Inflammatory macrophage treated with lipopolysaccharide for 1 hour (primary cell): ENCODE measurements at regions not wholly inside any gene's neighbourhood (a gene's known extent, or its start where the extent isn't known, plus 50 kb on each side); places are given as distances from the start of the nearest gene placed in this dataset.

ENCODE experiments used
- DNase-seq, 2 donors: peaks; one replicate each; pipeline ENCODE4 v3.0.0-alpha.2; 2020 to 2022

- DNase-seq: no peak
These were observed 1002.2 kb upstream of the FLRT2 start for GRCh38 chr14:84527706-84528105.

DNA sequence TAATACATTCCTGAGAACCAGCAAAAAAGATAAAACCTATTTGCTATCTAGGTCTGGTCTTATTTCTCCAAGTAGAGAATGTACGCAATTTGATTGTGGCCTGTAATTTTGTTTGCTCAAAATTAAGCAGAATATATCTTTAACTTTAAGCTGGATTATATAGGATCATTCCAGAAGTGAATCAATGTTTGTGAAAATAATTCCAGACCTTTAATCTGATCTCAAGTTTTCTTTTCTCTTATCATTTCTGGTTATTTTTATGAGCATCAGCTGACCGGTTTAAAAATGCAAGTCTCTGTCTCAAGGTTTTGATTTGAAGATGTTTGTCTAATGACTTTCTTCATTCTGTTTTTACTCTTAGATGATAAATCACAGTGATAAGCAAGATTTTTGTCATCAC lies 997.9 kb upstream of the FLRT2 start:
- DNase-seq: no peak

GRCh38 chr14:84533181-84533725 lies 996.7 kb upstream of the FLRT2 start:
- no peak for DNase-seq

GRCh38 chr14:84533791-84534190 lies 996.2 kb upstream of the FLRT2 start:
- no peak for DNase-seq

DNA sequence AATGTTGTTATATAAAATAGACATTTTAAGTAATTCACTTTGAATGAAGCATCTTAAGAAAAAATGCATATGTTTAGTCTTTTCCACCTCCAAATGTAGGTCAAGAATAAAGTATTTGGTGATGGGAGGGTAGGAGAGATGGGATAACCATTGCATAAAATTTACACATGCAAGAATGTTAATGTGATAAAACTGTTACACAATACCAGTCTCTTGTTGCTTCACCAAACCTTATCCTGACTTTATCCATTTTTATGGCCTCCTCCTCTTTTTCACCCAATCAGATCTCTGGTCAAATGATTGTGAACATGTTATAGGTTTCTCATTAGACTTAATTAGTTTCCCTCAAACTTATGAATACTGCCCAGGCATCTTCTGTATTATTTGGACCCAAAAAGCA lies 994.5 kb upstream of the FLRT2 start:
- DNase-seq: no peak

GRCh38 chr14:84535976-84536375 lies 994.0 kb upstream of the FLRT2 start:
- DNase-seq: no peak

GRCh38 chr14:84541018-84541417 lies 988.9 kb upstream of the FLRT2 start:
- no peak for DNase-seq

- DNase-seq: no peak
These were observed 986.1 kb upstream of the FLRT2 start for GRCh38 chr14:84543859-84544258.

GRCh38 chr14:84544486-84545131 lies 985.3 kb upstream of the FLRT2 start:
- DNase-seq: no peak

GRCh38 chr14:84546236-84546635 lies 983.7 kb upstream of the FLRT2 start:
- DNase-seq: no peak

DNA sequence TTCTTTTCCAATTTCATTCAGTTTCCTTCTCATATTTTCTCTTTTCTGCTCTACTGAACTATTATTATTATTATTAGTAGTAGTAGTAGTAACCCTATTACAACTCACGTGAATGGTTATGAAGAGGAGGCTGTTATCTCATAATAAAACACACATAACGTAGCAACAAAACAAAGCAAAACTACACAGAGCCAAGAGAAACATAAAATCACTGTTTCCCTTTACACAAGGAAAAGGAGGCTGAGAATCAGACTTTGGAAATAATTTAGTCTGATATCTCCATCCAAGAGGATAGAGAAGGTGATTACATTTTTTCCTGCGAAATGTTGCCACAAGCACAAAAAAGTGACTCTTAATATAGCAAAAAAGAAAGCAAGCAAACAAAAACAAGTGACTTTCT lies 975.8 kb upstream of the FLRT2 start:
- DNase-seq: no peak

- DNase-seq: no peak
These were observed 974.5 kb upstream of the FLRT2 start for GRCh38 chr14:84555493-84555892.

GRCh38 chr14:84566109-84566508 lies 963.8 kb upstream of the FLRT2 start:
- no peak for DNase-seq

DNA sequence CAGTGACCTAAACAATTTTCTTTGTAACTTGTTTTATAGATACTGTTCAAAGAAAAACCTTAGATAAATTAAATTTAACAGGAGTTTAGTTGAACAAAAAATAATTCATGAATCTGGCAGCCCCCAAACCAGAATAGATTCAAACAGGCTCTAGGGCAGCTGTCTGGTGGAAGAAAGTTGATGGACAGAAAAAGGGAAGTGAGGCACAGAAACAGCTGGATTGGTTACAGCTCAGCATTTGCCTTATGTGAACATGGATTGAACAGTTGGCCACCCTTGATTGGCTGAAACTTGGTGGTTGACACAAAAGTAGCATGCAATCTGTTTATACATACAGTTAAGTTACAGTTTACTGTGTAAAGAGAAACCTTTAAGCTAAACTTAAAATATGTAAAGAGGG lies 954.3 kb upstream of the FLRT2 start:
- no peak for DNase-seq

DNA sequence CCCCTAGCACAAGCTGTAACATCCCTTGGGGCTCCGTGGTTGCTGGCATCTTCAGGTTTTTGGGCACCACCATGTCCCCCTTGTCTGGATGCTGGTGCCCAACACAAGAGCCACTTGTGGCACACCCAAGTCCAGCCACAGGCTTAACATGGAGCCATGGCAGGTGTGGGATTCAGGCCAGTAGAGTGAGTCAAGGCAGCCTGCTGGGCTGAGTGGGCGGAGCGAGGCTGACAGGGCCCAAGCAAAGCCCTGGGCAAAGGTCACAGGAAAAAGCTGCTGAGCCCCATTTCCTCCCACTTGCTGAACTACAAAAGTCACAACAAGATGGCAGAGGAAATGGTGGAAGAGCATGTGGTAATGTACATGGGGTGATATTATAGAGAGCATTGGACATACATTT lies 950.7 kb upstream of the FLRT2 start:
- DNase-seq: no peak

- no peak for DNase-seq
These were observed 948.9 kb upstream of the FLRT2 start for GRCh38 chr14:84581041-84581440.

DNA sequence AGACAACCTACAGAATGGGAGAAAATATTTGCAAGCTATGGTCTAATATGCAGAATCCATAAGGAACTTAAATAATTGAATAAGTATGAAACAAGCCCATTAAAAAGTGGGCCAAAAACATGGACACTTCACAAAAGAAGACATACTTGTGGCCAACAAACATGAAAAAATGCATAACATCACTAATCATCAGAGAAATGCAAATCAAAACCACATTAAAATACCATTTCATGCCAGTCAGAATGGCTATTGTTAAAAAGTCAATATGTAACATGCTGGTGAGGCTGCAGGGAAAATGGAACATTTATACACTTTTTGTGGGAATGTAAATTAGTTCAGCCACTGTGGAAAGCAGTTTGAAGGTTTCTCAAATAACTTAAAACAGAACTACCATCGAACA lies 945.4 kb upstream of the FLRT2 start:
- no peak for DNase-seq

- no peak for DNase-seq
These were observed 938.0 kb upstream of the FLRT2 start for GRCh38 chr14:84591827-84592445.

DNA sequence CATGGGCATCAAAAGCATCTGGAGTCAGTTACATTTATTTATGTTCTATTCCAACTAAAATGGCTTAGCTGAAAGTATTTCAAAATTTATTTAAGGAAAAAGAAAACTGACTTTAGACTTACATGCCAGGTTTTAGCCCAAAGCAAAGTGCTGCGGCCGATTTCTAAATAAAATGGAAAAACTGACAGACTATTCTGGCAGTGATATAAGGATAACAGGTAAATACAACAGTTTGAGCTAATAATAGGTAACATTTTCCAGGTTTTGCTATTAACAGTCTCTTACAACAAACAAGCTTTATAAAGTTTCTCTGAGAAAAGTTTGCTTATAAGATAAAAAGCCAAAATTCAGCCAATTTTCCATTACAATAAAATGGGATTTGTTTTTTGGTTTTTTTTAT lies 937.2 kb upstream of the FLRT2 start:
- DNase-seq: no peak

- no peak for DNase-seq
These were observed 919.9 kb upstream of the FLRT2 start for GRCh38 chr14:84610086-84610485.

DNA sequence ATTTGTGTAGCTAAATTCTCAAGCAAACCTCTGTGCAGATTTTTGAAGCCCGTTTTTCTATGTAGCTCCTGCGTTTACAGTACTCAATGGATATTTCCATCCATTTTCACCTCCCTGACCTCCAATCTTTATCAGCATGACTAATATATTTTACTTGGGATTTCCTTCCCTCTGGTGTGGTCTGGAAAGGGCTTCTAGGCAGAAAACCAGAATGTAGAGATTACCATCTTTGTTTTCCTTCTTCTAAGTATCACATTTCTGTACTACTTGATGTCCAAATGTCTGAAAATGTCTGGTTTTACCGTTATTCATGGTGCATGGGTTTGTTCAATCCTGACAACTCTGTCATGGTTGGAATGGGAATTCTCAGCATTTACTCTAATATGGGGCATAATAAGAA lies 907.6 kb upstream of the FLRT2 start:
- DNase-seq: no peak

DNA sequence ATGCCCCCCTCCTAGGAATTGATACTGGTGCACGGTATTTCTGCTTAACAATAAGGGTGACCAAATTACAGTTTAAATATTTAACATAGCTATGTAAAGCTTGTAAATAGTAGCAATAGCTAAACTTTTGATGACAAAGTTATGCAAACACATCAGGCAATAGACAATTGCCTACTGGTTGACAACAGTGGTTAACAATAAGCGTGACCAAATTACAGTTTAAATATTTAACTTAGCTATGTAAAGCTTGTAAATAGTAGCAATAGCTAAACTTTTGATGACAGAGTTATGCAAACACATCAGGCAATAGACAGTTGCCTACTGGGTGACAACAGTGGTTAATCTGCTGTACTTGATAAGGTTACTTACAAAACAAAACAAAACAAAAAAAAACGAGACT lies 886.5 kb upstream of the FLRT2 start:
- DNase-seq: no peak

DNA sequence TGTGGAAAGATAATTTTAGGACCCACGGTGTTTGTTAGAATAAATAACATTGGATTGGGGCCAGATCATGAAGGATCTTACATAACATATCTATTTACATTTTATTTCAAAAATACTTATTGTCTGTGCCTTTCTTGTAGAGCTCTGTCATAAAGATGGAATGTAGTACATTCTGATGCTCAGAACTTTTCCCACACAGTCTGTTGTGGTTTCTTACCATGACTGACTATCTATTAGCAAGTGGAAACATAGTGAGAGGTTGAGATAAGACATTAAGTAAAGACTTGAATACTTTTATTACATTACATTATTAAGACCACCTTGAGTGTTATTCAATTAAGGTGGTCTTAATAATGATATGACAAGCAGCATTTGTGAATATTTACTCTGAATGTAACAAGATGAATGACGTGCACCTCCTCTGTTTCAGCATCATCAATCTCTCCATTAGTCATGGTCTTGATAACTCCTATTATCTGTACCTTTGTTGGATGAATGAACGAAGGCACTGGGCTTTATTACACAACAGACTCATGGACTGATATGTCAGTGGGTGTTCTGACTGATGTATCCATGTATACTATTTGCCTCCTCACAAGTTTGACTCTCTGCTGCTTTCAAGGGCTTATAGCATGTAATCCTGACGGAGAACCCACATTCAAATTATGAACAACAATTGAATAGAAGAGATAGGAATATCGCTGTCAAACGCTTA lies 883.0 kb upstream of the FLRT2 start:
- DNase-seq: no peak

GRCh38 chr14:84655014-84655413 lies 874.9 kb upstream of the FLRT2 start:
- DNase-seq: no peak
